Neural crest cell (in vitro differentiated cells): ENCODE measurements at regions not wholly inside any gene's neighbourhood (a gene's known extent, or its start where the extent isn't known, plus 50 kb on each side); places are given as distances from the start of the nearest gene placed in this dataset.
"Not testable (repeated sequence)": the region's sequence is repeated elsewhere in the genome, so short reads cannot be mapped to it uniquely, and the experiment has no call there.

Experiments used
- DNase-seq: peaks from one replicate; pipeline ENCODE4 v3.0.0; 2021; ENCODE audit warnings: low read depth, mixed read lengths, low spot score
- H3K27ac Mint-ChIP-seq: one replicate; pipeline ENCODE4 v1.8.0; 2021; ENCODE audit warnings: mild to moderate bottlenecking, mixed read lengths; ENCODE audit not compliant: unreplicated experiment
- H3K27me3 Mint-ChIP-seq: 2 replicates; pipeline ENCODE4 v1.8.0; 2021; ENCODE audit warnings: low read depth, mild to moderate bottlenecking, mixed read lengths
- H3K36me3 Mint-ChIP-seq: 2 replicates; pipeline ENCODE4 v1.8.0; 2021; ENCODE audit warnings: low read depth, mild to moderate bottlenecking, mixed read lengths
- H3K4me1 Mint-ChIP-seq: 2 replicates; pipeline ENCODE4 v1.8.0; 2021; ENCODE audit warnings: mixed read lengths
- H3K4me3 Mint-ChIP-seq: one replicate; pipeline ENCODE4 v1.8.0; 2021; ENCODE audit warnings: mild to moderate bottlenecking, mixed read lengths
- H3K9me3 Mint-ChIP-seq: 2 replicates; pipeline ENCODE4 v1.8.0; 2021; ENCODE audit warnings: mixed read lengths
- TF ChIP-seq, protein P1 (sequence below): fragments of 200-600 bp; sonication (generic); conservative IDR thresholded peaks from 2 replicates; pipeline ENCODE4 v1.5.0; 2021; ENCODE audit warnings: antibody characterized with exemption, mild to moderate bottlenecking

DNA sequence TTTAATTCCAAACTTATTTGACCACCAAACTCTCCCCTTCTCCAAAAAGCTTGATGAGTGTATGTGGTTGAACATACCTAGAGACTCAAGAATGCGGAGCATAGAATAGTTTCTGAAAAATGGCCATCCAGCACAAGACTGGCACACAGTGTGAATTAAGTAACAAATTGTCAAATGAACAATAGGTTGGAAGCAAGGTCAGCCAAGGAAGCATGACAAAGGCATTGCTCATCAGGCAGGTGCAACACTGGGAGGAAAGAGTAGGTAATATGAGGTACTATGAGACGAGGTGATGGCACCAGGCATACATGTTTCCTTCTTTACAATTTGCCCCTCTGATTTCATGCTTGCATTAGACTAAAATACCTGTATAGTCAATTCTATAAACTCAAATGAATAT lies 73.7 kb downstream of the DKK1 start:
- no peaks in the 10 kb centered on the region for H3K27me3 Mint-ChIP-seq
- H3K9me3 Mint-ChIP-seq = no peaks in the 10 kb centered on the region
- H3K4me1 Mint-ChIP-seq = no peaks in the 10 kb centered on the region
- H3K36me3 Mint-ChIP-seq = no peaks in the 10 kb centered on the region
- no peak for DNase-seq
- H3K4me3 Mint-ChIP-seq = no peak overlapping the region
- TF ChIP-seq, protein P1, sequence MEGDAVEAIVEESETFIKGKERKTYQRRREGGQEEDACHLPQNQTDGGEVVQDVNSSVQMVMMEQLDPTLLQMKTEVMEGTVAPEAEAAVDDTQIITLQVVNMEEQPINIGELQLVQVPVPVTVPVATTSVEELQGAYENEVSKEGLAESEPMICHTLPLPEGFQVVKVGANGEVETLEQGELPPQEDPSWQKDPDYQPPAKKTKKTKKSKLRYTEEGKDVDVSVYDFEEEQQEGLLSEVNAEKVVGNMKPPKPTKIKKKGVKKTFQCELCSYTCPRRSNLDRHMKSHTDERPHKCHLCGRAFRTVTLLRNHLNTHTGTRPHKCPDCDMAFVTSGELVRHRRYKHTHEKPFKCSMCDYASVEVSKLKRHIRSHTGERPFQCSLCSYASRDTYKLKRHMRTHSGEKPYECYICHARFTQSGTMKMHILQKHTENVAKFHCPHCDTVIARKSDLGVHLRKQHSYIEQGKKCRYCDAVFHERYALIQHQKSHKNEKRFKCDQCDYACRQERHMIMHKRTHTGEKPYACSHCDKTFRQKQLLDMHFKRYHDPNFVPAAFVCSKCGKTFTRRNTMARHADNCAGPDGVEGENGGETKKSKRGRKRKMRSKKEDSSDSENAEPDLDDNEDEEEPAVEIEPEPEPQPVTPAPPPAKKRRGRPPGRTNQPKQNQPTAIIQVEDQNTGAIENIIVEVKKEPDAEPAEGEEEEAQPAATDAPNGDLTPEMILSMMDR = no peak
- H3K27ac Mint-ChIP-seq = no peak overlapping the region

DNA sequence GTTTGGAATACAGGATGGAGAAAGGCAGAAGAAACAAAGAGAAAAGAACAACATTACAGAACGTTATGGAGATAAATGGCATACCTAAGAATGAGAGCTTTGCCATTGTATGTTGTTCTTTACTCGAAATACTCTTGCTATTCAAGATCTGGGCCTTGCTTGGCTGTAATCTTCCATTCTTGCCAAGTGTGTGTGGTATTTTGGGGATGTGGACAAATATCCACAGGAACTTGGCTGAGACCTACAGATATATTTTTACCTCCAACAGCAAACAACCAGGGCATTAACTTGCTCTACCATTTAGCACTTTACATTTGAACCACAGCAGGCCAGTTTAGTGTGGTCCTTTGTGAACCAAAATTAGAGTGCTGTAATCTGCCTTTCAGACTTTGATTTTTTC lies 76.3 kb downstream of the DKK1 start:
- H3K27me3 Mint-ChIP-seq = no peaks in the 10 kb centered on the region
- no peaks in the 10 kb centered on the region for H3K36me3 Mint-ChIP-seq
- no peak overlapping the region for H3K27ac Mint-ChIP-seq
- DNase-seq = no peak
- TF ChIP-seq, protein P1 = no peak
- no peaks in the 10 kb centered on the region for H3K9me3 Mint-ChIP-seq
- no peak overlapping the region for H3K4me3 Mint-ChIP-seq
- no peaks in the 10 kb centered on the region for H3K4me1 Mint-ChIP-seq

DNA sequence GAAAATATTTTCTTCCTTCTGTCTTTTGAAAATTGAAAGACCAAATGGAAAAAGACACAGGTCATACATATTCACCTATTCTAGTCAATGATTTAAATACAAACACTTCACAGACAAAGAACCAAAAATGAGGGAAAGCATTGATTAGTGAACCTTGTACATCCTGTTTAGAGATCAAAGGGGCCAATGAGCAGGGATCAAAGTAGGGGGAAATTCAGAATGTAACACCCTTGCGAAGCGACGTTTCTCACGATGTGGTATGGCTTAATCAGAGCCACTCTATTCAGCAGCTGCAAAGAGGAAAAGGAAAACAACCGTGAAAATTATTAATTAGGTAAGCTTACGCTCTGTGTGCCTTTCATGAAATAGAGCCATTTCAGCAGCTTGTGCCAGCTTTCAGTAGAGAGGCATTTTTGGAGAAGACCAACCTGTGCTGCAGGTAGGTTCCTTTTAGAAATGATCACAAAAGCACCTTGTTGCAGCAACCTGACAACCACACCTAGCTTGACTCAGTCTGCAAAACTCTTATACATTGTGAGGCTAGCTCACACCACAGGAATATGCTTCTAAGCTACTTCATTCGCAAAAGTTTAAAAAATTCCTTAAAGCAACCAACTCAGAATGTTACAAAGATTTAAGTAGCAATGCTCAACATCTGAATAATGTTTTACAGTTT lies 78.0 kb downstream of the DKK1 start:
- no peak overlapping the region for H3K4me3 Mint-ChIP-seq
- H3K36me3 Mint-ChIP-seq = no peaks in the 10 kb centered on the region
- no peaks in the 10 kb centered on the region for H3K27me3 Mint-ChIP-seq
- TF ChIP-seq, protein P1 = no peak
- no peak for DNase-seq
- H3K9me3 Mint-ChIP-seq = no peaks in the 10 kb centered on the region
- H3K4me1 Mint-ChIP-seq = no peaks in the 10 kb centered on the region
- no peak overlapping the region for H3K27ac Mint-ChIP-seq

DNA sequence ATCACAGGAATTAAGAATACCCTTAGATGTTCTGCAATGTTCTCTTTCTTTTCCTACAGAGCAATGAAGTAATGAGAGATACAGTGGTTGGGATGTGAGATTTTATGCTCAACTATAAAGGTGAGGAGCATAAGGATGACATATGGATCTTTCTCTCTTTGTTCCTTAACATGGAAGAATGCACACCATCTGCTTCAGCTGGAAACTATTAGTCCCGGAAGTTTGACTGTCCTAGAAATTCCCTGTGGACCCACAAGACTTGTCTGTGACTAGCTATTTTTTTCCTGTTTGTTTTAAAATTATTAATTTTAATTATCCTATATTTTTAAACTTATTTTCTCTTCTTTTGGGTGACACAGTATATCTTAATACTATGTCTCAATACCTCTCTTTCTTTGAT lies 80.2 kb downstream of the DKK1 start:
- Mint-ChIP-seq H3K27ac (no peak overlapping the region), H3K27me3 (no peaks in the 10 kb centered on the region), H3K36me3 (no peaks in the 10 kb centered on the region), H3K4me3 (no peak overlapping the region), H3K9me3 (no peaks in the 10 kb centered on the region), H3K4me1 (no peaks in the 10 kb centered on the region)
- no peak for DNase-seq
- TF ChIP-seq, protein P1 = no peak

DNA sequence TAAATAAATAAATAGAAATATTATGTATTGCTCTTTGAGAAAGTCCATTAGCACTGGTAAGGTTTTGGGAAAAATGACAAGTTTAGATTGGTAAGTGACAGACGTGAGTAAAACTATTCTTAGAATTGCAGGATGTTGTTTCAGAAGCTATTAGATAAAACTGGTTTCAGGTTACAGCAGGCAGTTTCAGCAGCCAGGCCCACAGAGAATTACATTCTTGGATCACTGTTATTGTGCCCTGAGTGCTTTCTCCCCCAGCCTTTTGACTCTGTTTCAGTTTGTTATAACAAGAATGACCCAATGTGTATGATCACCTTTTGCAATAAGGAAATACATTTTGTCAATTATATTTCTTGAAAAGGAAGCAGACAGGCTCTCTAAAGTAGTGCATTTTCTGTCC lies 86.5 kb downstream of the DKK1 start:
- H3K36me3 Mint-ChIP-seq = no peaks in the 10 kb centered on the region

DNA sequence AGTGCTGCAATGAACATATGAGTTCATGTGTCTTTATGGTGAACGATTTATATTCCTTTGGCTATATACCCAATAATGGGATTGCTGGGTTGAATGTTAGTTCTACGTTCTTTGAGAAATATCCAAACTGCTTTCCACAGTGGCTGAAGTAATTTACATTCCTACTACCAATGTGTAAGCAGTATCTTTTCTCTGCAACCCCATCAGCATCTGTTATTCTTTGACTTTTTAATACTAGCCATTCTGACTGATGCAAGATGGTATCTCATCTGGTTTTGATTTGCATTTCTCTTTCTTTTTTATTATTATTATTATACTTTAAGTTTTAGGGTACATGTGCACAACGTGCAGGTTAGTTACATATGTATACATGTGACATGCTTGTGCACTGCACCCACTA lies 89.7 kb downstream of the DKK1 start:
- not testable (repeated sequence) for DNase-seq, H3K9me3 Mint-ChIP-seq

More for the DNA sequence above, 86.5 kb downstream of the DKK1 start:
- Mint-ChIP-seq H3K9me3 (no peaks in the 10 kb centered on the region), H3K4me1 (no peaks in the 10 kb centered on the region), H3K27me3 (no peaks in the 10 kb centered on the region), H3K27ac (no peak overlapping the region), H3K4me3 (no peak overlapping the region)
- DNase-seq = no peak
- TF ChIP-seq, protein P1 = no peak

More for the DNA sequence above, 89.7 kb downstream of the DKK1 start:
- H3K4me1 Mint-ChIP-seq, H3K27ac Mint-ChIP-seq, H3K27me3 Mint-ChIP-seq, H3K4me3 Mint-ChIP-seq, H3K36me3 Mint-ChIP-seq: not testable (repeated sequence)
